ENCODE measurements at regions not wholly inside any gene's neighbourhood (a gene's known extent, or its start where the extent isn't known, plus 50 kb on each side); places are given as distances from the start of the nearest gene placed in this dataset.
"Not testable (repeated sequence)": the region's sequence is repeated elsewhere in the genome, so short reads cannot be mapped to it uniquely, and the experiment has no call there.

GRCh38 chr15:92833106-92833433 is 67.1 kb upstream of the CHD2 start:
- Histone ChIP-seq H3K27me3 (replicated peaks) (no peaks in the 10 kb centered on the region), H3K4me1 (replicated peaks) (peaks cover 26% of the 10 kb centered on the region), H3K9me3 (replicated peaks) (no peaks in the 10 kb centered on the region), H3K27ac (no peak overlapping the region), H3K36me3 (no peaks in the 10 kb centered on the region), H3K4me3 (no peak overlapping the region)
- no peak for DNase-seq (ENCODE audit: low read depth in 1 of 2, low spot score in 2 of 2)

- no peaks in the 10 kb centered on the region for H3K9me3 ChIP-seq (replicated peaks)
- no peak overlapping the region for H3K4me3 ChIP-seq
- no peak overlapping the region for H3K27ac ChIP-seq
- H3K27me3 ChIP-seq (replicated peaks), result no peaks in the 10 kb centered on the region
- H3K4me1 ChIP-seq (replicated peaks), result peaks cover 26% of the 10 kb centered on the region
- no peaks in the 10 kb centered on the region for H3K36me3 ChIP-seq
- DNase-seq (ENCODE audit: low read depth in 1 of 2, low spot score in 2 of 2), result no peak
Measured at GRCh38 chr15:92833493-92834271, 66.4 kb upstream of the CHD2 start.

GRCh38 chr15:92839696-92840095 is 60.4 kb upstream of the CHD2 start:
- H3K4me3 ChIP-seq, result no peak overlapping the region
- no peak overlapping the region for H3K27ac ChIP-seq
- no peaks in the 10 kb centered on the region for H3K4me1 ChIP-seq (replicated peaks)
- no peaks in the 10 kb centered on the region for H3K27me3 ChIP-seq (replicated peaks)
- DNase-seq (ENCODE audit: low read depth in 1 of 2, low spot score in 2 of 2), result no peak
- H3K36me3 ChIP-seq, result no peaks in the 10 kb centered on the region
- no peaks in the 10 kb centered on the region for H3K9me3 ChIP-seq (replicated peaks)

- Histone ChIP-seq H3K27ac (no peak overlapping the region), H3K4me3 (no peak overlapping the region), H3K36me3 (no peaks in the 10 kb centered on the region), H3K9me3 (replicated peaks) (no peaks in the 10 kb centered on the region), H3K4me1 (replicated peaks) (0 out of 2 replicates have a peak, but pooled peaks cover 4% of the 10 kb centered on the region), H3K27me3 (replicated peaks) (no peaks in the 10 kb centered on the region)
- DNase-seq (ENCODE audit: low read depth in 1 of 2, low spot score in 2 of 2), result no peak
Measured at GRCh38 chr15:92840149-92840548, 60.0 kb upstream of the CHD2 start.

- H3K36me3 ChIP-seq, result no peaks in the 10 kb centered on the region
- H3K27me3 ChIP-seq (replicated peaks), result no peaks in the 10 kb centered on the region
- peaks cover 7% of the 10 kb centered on the region; the same call in 1 of the 2 replicates for H3K4me1 ChIP-seq (replicated peaks)
- H3K4me3 ChIP-seq, result no peak overlapping the region
- DNase-seq (ENCODE audit: low read depth in 1 of 2, low spot score in 2 of 2), result no peak
- H3K27ac ChIP-seq, result no peak overlapping the region
- H3K9me3 ChIP-seq (replicated peaks), result no peaks in the 10 kb centered on the region
Measured at GRCh38 chr15:92843326-92843725, 56.8 kb upstream of the CHD2 start.

GRCh38 chr15:92843814-92844213 is 56.3 kb upstream of the CHD2 start:
- H3K27me3 ChIP-seq (replicated peaks), result no peaks in the 10 kb centered on the region
- no peak overlapping the region for H3K27ac ChIP-seq
- H3K36me3 ChIP-seq, result no peaks in the 10 kb centered on the region
- no peak overlapping the region for H3K4me3 ChIP-seq
- no peak for DNase-seq (ENCODE audit: low read depth in 1 of 2, low spot score in 2 of 2)
- H3K9me3 ChIP-seq (replicated peaks), result no peaks in the 10 kb centered on the region
- H3K4me1 ChIP-seq (replicated peaks), result peaks cover 7% of the 10 kb centered on the region; the same call in 1 of the 2 replicates

GRCh38 chr15:92845126-92845508 is 55.0 kb upstream of the CHD2 start:
- Histone ChIP-seq H3K4me3 (no peak overlapping the region), H3K4me1 (replicated peaks) (peaks cover 7% of the 10 kb centered on the region; the same call in 1 of the 2 replicates), H3K36me3 (no peaks in the 10 kb centered on the region), H3K9me3 (replicated peaks) (no peaks in the 10 kb centered on the region), H3K27ac (no peak overlapping the region), H3K27me3 (replicated peaks) (no peaks in the 10 kb centered on the region)
- DNase-seq (ENCODE audit: low read depth in 1 of 2, low spot score in 2 of 2), result no peak

GRCh38 chr15:92846741-92847140 is 53.4 kb upstream of the CHD2 start:
- DNase-seq (ENCODE audit: low read depth in 1 of 2, low spot score in 2 of 2), result no peak
- peaks cover 7% of the 10 kb centered on the region; the same call in 1 of the 2 replicates for H3K4me1 ChIP-seq (replicated peaks)
- no peaks in the 10 kb centered on the region for H3K9me3 ChIP-seq (replicated peaks)
- no peaks in the 10 kb centered on the region for H3K27me3 ChIP-seq (replicated peaks)
- no peak overlapping the region for H3K27ac ChIP-seq
- H3K4me3 ChIP-seq, result no peak overlapping the region
- no peaks in the 10 kb centered on the region for H3K36me3 ChIP-seq

- no peak overlapping the region for H3K4me3 ChIP-seq
- H3K36me3 ChIP-seq, result no peaks in the 10 kb centered on the region
- H3K9me3 ChIP-seq (replicated peaks), result no peaks in the 10 kb centered on the region
- H3K27me3 ChIP-seq (replicated peaks), result no peaks in the 10 kb centered on the region
- H3K4me1 ChIP-seq (replicated peaks), result peaks cover 7% of the 10 kb centered on the region; the same call in 1 of the 2 replicates
- no peak overlapping the region for H3K27ac ChIP-seq
- no peak for DNase-seq (ENCODE audit: low read depth in 1 of 2, low spot score in 2 of 2)
Measured at GRCh38 chr15:92847841-92848240, 52.3 kb upstream of the CHD2 start.

GRCh38 chr15:92848464-92848851 is 51.7 kb upstream of the CHD2 start:
- no peaks in the 10 kb centered on the region for H3K27me3 ChIP-seq (replicated peaks)
- H3K36me3 ChIP-seq, result no peaks in the 10 kb centered on the region
- no peaks in the 10 kb centered on the region for H3K9me3 ChIP-seq (replicated peaks)
- peaks cover 7% of the 10 kb centered on the region; the same call in 1 of the 2 replicates for H3K4me1 ChIP-seq (replicated peaks)
- no peak overlapping the region for H3K27ac ChIP-seq
- H3K4me3 ChIP-seq, result no peak overlapping the region
- no peak for DNase-seq (ENCODE audit: low read depth in 1 of 2, low spot score in 2 of 2)

- peaks cover 7% of the 10 kb centered on the region; the same call in 1 of the 2 replicates for H3K4me1 ChIP-seq (replicated peaks)
- no peaks in the 10 kb centered on the region for H3K27me3 ChIP-seq (replicated peaks)
- no peaks in the 10 kb centered on the region for H3K36me3 ChIP-seq
- no peak for DNase-seq (ENCODE audit: low read depth in 1 of 2, low spot score in 2 of 2)
- no peak overlapping the region for H3K27ac ChIP-seq
- no peak overlapping the region for H3K4me3 ChIP-seq
- H3K9me3 ChIP-seq (replicated peaks), result no peaks in the 10 kb centered on the region
Measured at GRCh38 chr15:92848852-92849598, 51.1 kb upstream of the CHD2 start.

GRCh38 chr15:92850218-92850617 is 49.9 kb upstream of the CHD2 start:
- not testable (repeated sequence) for H3K36me3 ChIP-seq; H3K27me3 ChIP-seq (replicated peaks); H3K4me3 ChIP-seq; H3K4me1 ChIP-seq (replicated peaks); DNase-seq (ENCODE audit: low read depth in 1 of 2, low spot score in 2 of 2); H3K27ac ChIP-seq; H3K9me3 ChIP-seq (replicated peaks)
